Mesothelial cell of epicardium (in vitro differentiated cells): ENCODE measurements at regions not wholly inside any gene's neighbourhood (a gene's known extent, or its start where the extent isn't known, plus 50 kb on each side); places are given as distances from the start of the nearest gene placed in this dataset.
"Not testable (repeated sequence)": the region's sequence is repeated elsewhere in the genome, so short reads cannot be mapped to it uniquely, and the experiment has no call there.

Experiments
- DNase-seq, 2 experiments: peaks; one replicate each; pipeline ENCODE4 v3.0.0; 2021; ENCODE audit warnings: low spot score in 2 of 2; ENCODE audit not compliant: unreplicated experiment in 2 of 2
- H3K27ac Mint-ChIP-seq: 2 replicates; pipeline ENCODE4 v1.8.0; 2021; ENCODE audit warnings: mixed read lengths
- H3K27me3 Mint-ChIP-seq: 2 replicates; pipeline ENCODE4 v1.8.0; 2021; ENCODE audit warnings: low read depth, mixed read lengths
- H3K36me3 Mint-ChIP-seq: 2 replicates; pipeline ENCODE4 v1.8.0; 2021; ENCODE audit warnings: mixed read lengths
- H3K4me1 Mint-ChIP-seq: 2 replicates; pipeline ENCODE4 v1.8.0; 2021; ENCODE audit warnings: mixed read lengths
- H3K4me3 Mint-ChIP-seq: 2 replicates; pipeline ENCODE4 v1.8.0; 2021; ENCODE audit warnings: mild to moderate bottlenecking, moderate library complexity, mixed read lengths
- H3K9me3 Mint-ChIP-seq: 2 replicates; pipeline ENCODE4 v1.8.0; 2021; ENCODE audit warnings: mixed read lengths
- TF ChIP-seq, protein P1 (sequence below): fragments of 200-600 bp; sonication (generic); IDR thresholded peaks from one replicate; pipeline ENCODE4 v1.5.0; 2021; ENCODE audit warnings: antibody characterized with exemption; ENCODE audit not compliant: unreplicated experiment

DNA sequence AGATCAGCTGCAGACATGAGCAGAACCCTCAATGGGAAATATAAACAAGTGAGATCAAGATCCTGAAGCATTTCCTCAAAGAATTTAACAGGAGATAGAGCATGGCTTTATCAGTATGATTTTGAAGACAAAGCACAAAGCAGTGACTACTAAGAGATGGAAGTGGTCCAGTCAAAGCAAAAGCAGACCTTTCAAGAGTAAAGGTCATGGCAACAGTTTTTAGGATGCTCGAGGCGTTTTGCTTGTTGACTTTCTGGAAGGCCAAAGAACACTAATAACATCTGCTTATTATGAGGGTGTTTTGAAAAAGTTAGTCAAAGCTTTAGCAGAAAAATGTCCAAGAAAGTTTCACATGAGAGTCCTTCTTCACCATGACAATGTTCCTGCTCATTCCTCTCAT is 128.5 kb downstream of the KCNE4 start:
- no peaks in the 10 kb centered on the region for H3K36me3 Mint-ChIP-seq
- TF ChIP-seq, protein P1, sequence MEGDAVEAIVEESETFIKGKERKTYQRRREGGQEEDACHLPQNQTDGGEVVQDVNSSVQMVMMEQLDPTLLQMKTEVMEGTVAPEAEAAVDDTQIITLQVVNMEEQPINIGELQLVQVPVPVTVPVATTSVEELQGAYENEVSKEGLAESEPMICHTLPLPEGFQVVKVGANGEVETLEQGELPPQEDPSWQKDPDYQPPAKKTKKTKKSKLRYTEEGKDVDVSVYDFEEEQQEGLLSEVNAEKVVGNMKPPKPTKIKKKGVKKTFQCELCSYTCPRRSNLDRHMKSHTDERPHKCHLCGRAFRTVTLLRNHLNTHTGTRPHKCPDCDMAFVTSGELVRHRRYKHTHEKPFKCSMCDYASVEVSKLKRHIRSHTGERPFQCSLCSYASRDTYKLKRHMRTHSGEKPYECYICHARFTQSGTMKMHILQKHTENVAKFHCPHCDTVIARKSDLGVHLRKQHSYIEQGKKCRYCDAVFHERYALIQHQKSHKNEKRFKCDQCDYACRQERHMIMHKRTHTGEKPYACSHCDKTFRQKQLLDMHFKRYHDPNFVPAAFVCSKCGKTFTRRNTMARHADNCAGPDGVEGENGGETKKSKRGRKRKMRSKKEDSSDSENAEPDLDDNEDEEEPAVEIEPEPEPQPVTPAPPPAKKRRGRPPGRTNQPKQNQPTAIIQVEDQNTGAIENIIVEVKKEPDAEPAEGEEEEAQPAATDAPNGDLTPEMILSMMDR: no peak
- no peak overlapping the region for H3K27ac Mint-ChIP-seq
- no peaks in the 10 kb centered on the region for H3K9me3 Mint-ChIP-seq
- no peak overlapping the region for H3K4me3 Mint-ChIP-seq
- H3K4me1 Mint-ChIP-seq: peaks cover under 1% of the 10 kb centered on the region
- DNase-seq: no peak
- peaks cover 11% of the 10 kb centered on the region for H3K27me3 Mint-ChIP-seq

DNA sequence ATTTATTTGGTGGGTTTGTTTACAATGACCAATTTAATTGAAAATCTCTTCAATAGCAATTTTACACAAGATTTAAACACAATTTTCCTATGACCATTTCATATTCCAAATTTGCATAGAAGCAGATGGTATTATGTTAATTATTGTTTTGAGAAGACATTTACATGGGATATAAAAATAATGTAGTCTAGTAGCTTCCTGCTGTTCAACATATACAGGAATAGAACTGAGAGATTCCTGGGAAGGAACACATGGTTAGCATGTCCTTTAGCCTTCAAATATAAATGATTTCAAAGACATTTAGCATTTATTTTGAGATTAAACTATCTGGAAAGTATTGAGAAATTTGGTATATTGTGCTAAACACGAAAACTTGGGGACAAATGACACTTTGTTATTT is 129.6 kb downstream of the KCNE4 start:
- no peak for DNase-seq
- Mint-ChIP-seq H3K27me3 (peaks cover 11% of the 10 kb centered on the region), H3K4me1 (no peaks in the 10 kb centered on the region), H3K36me3 (no peaks in the 10 kb centered on the region), H3K9me3 (no peaks in the 10 kb centered on the region), H3K27ac (no peak overlapping the region), H3K4me3 (no peak overlapping the region)
- TF ChIP-seq, protein P1: no peak

DNA sequence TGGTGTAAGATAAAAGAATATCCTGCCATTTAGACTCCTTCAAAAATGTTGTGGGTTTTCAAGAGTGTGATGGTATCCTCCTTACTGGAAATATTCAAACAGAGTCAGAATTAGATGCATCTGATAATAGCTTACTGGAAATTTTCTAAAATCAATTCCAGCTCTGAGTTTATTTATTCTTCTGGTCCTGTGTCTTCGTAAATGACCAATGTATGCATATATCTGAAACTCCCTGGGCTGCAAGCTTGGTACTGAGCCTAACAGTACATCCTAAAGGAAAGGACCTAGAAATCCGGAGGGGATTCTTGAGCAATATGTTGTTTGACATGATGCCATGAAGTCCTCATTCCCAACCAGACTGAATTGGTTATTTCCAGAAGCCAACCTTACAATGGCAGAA is 130.4 kb downstream of the KCNE4 start:
- Mint-ChIP-seq H3K27ac (no peak overlapping the region), H3K36me3 (no peaks in the 10 kb centered on the region)

DNA sequence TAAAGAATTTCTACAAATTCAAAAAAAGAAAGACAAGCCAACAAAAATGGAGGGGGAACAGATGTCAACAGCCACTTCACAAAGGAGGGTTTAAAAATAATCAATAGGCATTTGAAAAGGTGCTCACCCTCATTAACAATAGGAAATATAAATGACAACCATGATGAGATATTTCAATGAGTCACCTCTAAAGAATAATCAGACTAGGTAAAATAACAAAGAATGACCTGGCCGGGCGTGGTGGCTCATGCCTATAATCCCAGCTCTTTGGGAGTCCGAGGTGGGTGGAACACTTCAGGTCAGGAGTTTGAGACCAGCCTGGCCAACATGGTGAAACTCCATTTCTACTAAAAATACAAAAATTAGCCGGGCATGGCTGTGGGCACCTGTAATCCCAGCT is 133.6 kb downstream of the KCNE4 start:
- no peak overlapping the region for H3K4me3 Mint-ChIP-seq
- TF ChIP-seq, protein P1: no peak
- H3K27ac Mint-ChIP-seq: no peak overlapping the region
- H3K4me1 Mint-ChIP-seq: peaks cover under 1% of the 10 kb centered on the region
- no peaks in the 10 kb centered on the region for H3K36me3 Mint-ChIP-seq
- peaks cover 11% of the 10 kb centered on the region for H3K27me3 Mint-ChIP-seq
- H3K9me3 Mint-ChIP-seq: no peaks in the 10 kb centered on the region
- no peak for DNase-seq

More for the DNA sequence above, 130.4 kb downstream of the KCNE4 start:
- DNase-seq: no peak
- Mint-ChIP-seq H3K27me3 (peaks cover 11% of the 10 kb centered on the region), H3K4me3 (no peak overlapping the region), H3K4me1 (no peaks in the 10 kb centered on the region), H3K9me3 (no peaks in the 10 kb centered on the region)
- TF ChIP-seq, protein P1: no peak

DNA sequence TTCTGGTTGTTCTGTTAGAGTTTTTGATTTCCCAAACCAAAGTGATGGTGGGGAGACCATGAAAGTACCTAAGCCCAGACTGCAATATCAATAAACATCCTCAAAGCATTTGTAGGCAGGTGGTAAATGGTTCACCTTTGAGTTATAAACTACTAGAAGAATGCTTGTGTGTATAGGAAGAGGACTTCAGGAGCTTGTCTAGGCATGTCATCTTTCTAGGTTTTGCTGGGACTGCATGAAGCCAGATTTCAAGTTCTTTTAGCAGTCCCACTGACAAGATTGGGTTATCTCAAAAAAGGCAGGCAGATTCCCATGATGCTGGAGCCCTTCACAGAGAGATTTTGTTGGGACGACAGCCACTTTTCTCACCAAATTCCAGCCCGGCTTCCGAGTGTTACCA is 135.3 kb downstream of the KCNE4 start:
- TF ChIP-seq, protein P1: no peak
- H3K4me3 Mint-ChIP-seq: no peak overlapping the region
- no peak overlapping the region for H3K27ac Mint-ChIP-seq
- H3K9me3 Mint-ChIP-seq: no peaks in the 10 kb centered on the region
- peaks cover 7% of the 10 kb centered on the region for H3K27me3 Mint-ChIP-seq
- peaks cover 7% of the 10 kb centered on the region for H3K4me1 Mint-ChIP-seq
- DNase-seq: no peak
- no peaks in the 10 kb centered on the region for H3K36me3 Mint-ChIP-seq

DNA sequence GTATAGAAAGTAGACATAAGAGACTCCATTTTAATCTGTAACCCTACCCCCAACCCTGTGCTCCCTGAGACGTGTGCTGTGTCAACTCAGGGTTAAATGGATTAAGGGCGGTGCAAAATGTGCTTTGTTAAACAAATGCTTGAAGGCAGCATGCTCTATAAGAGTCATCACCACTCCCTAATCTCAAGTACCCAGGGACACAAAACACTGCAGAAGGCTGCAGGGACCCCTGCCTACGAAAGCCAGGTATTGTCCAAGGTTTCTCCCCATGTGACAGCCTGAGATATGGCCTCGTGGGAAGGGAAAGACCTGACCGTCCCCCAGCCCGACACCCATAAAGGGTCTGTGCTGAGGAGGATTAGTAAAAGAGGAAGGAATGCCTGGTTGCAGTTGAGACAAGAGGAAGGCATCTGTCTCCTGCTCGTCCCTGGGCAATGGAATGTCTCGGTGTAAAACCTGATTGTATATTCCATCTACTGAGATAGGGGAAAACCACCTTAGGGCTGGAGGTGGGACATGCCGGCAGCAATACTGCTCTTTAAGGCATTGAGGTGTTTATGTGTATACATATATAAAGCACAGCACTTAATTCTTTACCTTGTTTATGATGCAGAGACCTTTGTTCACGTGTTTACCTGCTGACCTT is 138.7 kb downstream of the KCNE4 start:
- peaks cover 16% of the 10 kb centered on the region for H3K9me3 Mint-ChIP-seq
- H3K27me3 Mint-ChIP-seq, H3K4me1 Mint-ChIP-seq, H3K36me3 Mint-ChIP-seq, H3K27ac Mint-ChIP-seq, DNase-seq, H3K4me3 Mint-ChIP-seq: not testable (repeated sequence)
